OCI-LY1 (cell line): ENCODE measurements at regions not wholly inside any gene's neighbourhood (a gene's known extent, or its start where the extent isn't known, plus 50 kb on each side); places are given as distances from the start of the nearest gene placed in this dataset.

Experiments
- H2AFZ ChIP-seq: fragments of 200-600 bp; sonication (generic), shearing (Covaris generic); 2 replicates; pipeline ENCODE4 v1.6.0; 2014; ENCODE audit warnings: antibody characterized with exemption, mild to moderate bottlenecking, low read length
- H3F3A ChIP-seq: fragments of 200-600 bp; sonication (generic), shearing (Covaris generic); 2 replicates; pipeline ENCODE4 v1.6.0; 2014; ENCODE audit warnings: mild to moderate bottlenecking, antibody characterized with exemption, low read length, moderate library complexity; ENCODE audit not compliant: insufficient read depth
- H3K27ac ChIP-seq: fragments of 200-600 bp; sonication (generic); 2 replicates; pipeline ENCODE4 v1.5.1; 2014; ENCODE audit warnings: low read length, mixed run types, mild to moderate bottlenecking, low read depth; ENCODE audit not compliant: poor library complexity, severe bottlenecking
- H3K27me3 ChIP-seq: fragments of 200-600 bp; sonication (generic); 2 replicates; pipeline ENCODE4 v1.6.0; 2014; ENCODE audit warnings: antibody characterized with exemption, mild to moderate bottlenecking, low read length, moderate library complexity; ENCODE audit not compliant: insufficient read depth
- H3K36me3 ChIP-seq: fragments of 200-600 bp; sonication (generic); 2 replicates; pipeline ENCODE4 v1.6.1; 2014; ENCODE audit warnings: mild to moderate bottlenecking, antibody characterized with exemption, low read length, moderate library complexity, mixed read lengths; ENCODE audit not compliant: insufficient read depth
- H3K4me1 ChIP-seq: fragments of 200-600 bp; sonication (generic); 2 replicates; pipeline ENCODE4 v1.5.1; 2014; ENCODE audit warnings: mild to moderate bottlenecking, low read length, moderate library complexity; ENCODE audit not compliant: insufficient read depth, severe bottlenecking
- H3K4me2 ChIP-seq: fragments of 200-600 bp; sonication (generic), shearing (Covaris generic); 2 replicates; pipeline ENCODE4 v1.6.1; 2014; ENCODE audit warnings: low read length
- H3K4me3 ChIP-seq: fragments of 200-600 bp; sonication (generic); 2 replicates; pipeline ENCODE4 v1.5.1; 2014; ENCODE audit warnings: low read length, low read depth, mild to moderate bottlenecking, mixed read lengths; ENCODE audit not compliant: poor library complexity, severe bottlenecking
- H3K79me2 ChIP-seq: fragments of 200-600 bp; shearing (Covaris generic); 2 replicates; pipeline ENCODE4 v1.6.1; 2016; ENCODE audit warnings: mixed run types, low read length, mixed read lengths; ENCODE audit not compliant: insufficient read depth
- H3K9ac ChIP-seq: fragments of 200-600 bp; sonication (generic), shearing (Covaris generic); 2 replicates; pipeline ENCODE4 v1.6.1; 2014; ENCODE audit warnings: mild to moderate bottlenecking, low read length, mixed read lengths
- H3K9me2 ChIP-seq: fragments of 200-600 bp; sonication (generic), shearing (Covaris generic); 2 replicates; pipeline ENCODE4 v1.6.1; 2014; ENCODE audit warnings: low read depth, mild to moderate bottlenecking, low read length, mixed read lengths
- H3K9me3 ChIP-seq: fragments of 200-600 bp; shearing (Covaris generic); 2 replicates; pipeline ENCODE4 v1.6.1; 2014; ENCODE audit warnings: low read length, mixed read lengths
- H4K20me1 ChIP-seq: fragments of 200-600 bp; sonication (generic), shearing (Covaris generic); 2 replicates; pipeline ENCODE4 v1.6.0; 2016; ENCODE audit warnings: mild to moderate bottlenecking, low read length; ENCODE audit not compliant: insufficient read depth
- EZH2 ChIP-seq: fragments of 200-600 bp; sonication (generic), shearing (Covaris generic); IDR thresholded peaks from 2 replicates; pipeline ENCODE4 v1.8.0; 2017; ENCODE audit warnings: borderline replicate concordance, mixed run types, mild to moderate bottlenecking, antibody characterized with exemption, low read length, moderate library complexity, mixed read lengths
- TF ChIP-seq, protein P1 (sequence below): fragments of 200-600 bp; sonication (generic), shearing (Covaris generic); IDR thresholded peaks from 2 replicates; pipeline ENCODE4 v1.5.1; 2017; ENCODE audit warnings: mild to moderate bottlenecking, antibody characterized with exemption, low read length, moderate library complexity, mixed read lengths

GRCh38 chr2:146912536-146912935 is 932.3 kb upstream of the ACVR2A start:
- H2AFZ ChIP-seq = no peak overlapping the region
- H3F3A ChIP-seq = no peaks in the 10 kb centered on the region
- no peaks in the 10 kb centered on the region for H3K27me3 ChIP-seq
- H3K9ac ChIP-seq = no peak overlapping the region
- no peaks in the 10 kb centered on the region for H3K79me2 ChIP-seq
- H3K9me3 ChIP-seq = no peaks in the 10 kb centered on the region
- H4K20me1 ChIP-seq = no peaks in the 10 kb centered on the region
- H3K27ac ChIP-seq = no peak overlapping the region
- no peak overlapping the region for H3K4me3 ChIP-seq
- TF ChIP-seq, protein P1, sequence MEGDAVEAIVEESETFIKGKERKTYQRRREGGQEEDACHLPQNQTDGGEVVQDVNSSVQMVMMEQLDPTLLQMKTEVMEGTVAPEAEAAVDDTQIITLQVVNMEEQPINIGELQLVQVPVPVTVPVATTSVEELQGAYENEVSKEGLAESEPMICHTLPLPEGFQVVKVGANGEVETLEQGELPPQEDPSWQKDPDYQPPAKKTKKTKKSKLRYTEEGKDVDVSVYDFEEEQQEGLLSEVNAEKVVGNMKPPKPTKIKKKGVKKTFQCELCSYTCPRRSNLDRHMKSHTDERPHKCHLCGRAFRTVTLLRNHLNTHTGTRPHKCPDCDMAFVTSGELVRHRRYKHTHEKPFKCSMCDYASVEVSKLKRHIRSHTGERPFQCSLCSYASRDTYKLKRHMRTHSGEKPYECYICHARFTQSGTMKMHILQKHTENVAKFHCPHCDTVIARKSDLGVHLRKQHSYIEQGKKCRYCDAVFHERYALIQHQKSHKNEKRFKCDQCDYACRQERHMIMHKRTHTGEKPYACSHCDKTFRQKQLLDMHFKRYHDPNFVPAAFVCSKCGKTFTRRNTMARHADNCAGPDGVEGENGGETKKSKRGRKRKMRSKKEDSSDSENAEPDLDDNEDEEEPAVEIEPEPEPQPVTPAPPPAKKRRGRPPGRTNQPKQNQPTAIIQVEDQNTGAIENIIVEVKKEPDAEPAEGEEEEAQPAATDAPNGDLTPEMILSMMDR = no peak
- H3K36me3 ChIP-seq = no peaks in the 10 kb centered on the region
- H3K4me1 ChIP-seq = no peaks in the 10 kb centered on the region
- H3K4me2 ChIP-seq = no peak overlapping the region
- H3K9me2 ChIP-seq = no peaks in the 10 kb centered on the region

DNA sequence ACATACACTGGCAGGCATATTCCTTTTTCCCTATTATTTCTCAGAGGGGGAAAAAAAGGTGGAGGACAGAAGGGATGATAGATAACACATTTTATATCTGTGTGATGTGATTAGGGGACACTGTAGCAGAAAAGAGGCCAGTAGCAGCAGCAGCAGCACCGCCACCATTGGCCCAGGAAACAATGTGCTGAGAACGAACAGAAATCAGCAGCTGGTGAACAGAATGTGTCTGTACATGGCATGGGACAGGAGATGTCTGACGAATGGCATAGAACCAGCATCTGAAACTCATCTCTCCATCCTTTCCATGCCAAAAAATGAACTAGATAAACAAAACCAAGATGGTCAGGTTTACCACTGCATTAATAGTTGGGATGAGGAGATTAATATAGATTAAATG is 936.1 kb upstream of the ACVR2A start:
- H3K27me3 ChIP-seq = no peaks in the 10 kb centered on the region
- no peaks in the 10 kb centered on the region for H4K20me1 ChIP-seq
- no peaks in the 10 kb centered on the region for H3K79me2 ChIP-seq
- no peak overlapping the region for H3K4me3 ChIP-seq
- H3K36me3 ChIP-seq = no peaks in the 10 kb centered on the region
- H3K9ac ChIP-seq = no peak overlapping the region
- H3K9me2 ChIP-seq = no peaks in the 10 kb centered on the region
- no peaks in the 10 kb centered on the region for H3K9me3 ChIP-seq
- H2AFZ ChIP-seq = no peak overlapping the region
- no peak overlapping the region for H3K4me2 ChIP-seq
- H3K4me1 ChIP-seq = no peaks in the 10 kb centered on the region
- no peaks in the 10 kb centered on the region for H3F3A ChIP-seq
- H3K27ac ChIP-seq = no peak overlapping the region
- TF ChIP-seq, protein P1 = no peak
- TF ChIP-seq EZH2 = no peak

DNA sequence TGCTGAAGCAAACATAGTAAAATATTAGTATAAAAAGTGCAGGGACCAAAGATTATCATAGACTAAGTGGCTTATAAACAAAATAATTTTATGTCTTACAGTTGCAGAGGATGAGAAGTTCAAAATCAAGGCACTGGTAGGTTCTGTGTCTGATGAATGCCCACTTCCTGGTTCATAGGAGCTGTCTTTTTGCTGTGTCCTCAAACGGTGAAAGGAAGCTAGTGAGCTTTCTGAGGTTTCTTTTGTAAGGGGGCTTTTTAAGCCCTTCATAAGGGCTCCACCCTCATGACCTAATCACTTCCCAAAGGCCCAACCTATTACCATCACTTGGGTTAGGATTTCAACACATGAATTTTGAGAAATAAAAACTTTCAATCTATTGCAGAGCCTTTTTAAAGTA is 946.7 kb upstream of the ACVR2A start:
- Histone ChIP-seq H3K9me2 (no peaks in the 10 kb centered on the region), H3K9me3 (no peaks in the 10 kb centered on the region), H3K4me1 (no peaks in the 10 kb centered on the region), H3F3A (no peaks in the 10 kb centered on the region), H3K9ac (no peak overlapping the region), H3K79me2 (no peaks in the 10 kb centered on the region), H2AFZ (no peak overlapping the region), H3K36me3 (no peaks in the 10 kb centered on the region), H3K27me3 (no peaks in the 10 kb centered on the region), H3K27ac (no peak overlapping the region), H3K4me3 (no peak overlapping the region), H3K4me2 (no peak overlapping the region), H4K20me1 (no peaks in the 10 kb centered on the region)
- TF ChIP-seq EZH2 = no peak
- TF ChIP-seq, protein P1 = no peak
